Dermis blood vessel endothelial cell (primary cell): ENCODE measurements at regions not wholly inside any gene's neighbourhood (a gene's known extent, or its start where the extent isn't known, plus 50 kb on each side); places are given as distances from the start of the nearest gene placed in this dataset.

ENCODE experiments used
- DNase-seq: peaks from one replicate; pipeline ENCODE4 v3.0.0; 2010

DNA sequence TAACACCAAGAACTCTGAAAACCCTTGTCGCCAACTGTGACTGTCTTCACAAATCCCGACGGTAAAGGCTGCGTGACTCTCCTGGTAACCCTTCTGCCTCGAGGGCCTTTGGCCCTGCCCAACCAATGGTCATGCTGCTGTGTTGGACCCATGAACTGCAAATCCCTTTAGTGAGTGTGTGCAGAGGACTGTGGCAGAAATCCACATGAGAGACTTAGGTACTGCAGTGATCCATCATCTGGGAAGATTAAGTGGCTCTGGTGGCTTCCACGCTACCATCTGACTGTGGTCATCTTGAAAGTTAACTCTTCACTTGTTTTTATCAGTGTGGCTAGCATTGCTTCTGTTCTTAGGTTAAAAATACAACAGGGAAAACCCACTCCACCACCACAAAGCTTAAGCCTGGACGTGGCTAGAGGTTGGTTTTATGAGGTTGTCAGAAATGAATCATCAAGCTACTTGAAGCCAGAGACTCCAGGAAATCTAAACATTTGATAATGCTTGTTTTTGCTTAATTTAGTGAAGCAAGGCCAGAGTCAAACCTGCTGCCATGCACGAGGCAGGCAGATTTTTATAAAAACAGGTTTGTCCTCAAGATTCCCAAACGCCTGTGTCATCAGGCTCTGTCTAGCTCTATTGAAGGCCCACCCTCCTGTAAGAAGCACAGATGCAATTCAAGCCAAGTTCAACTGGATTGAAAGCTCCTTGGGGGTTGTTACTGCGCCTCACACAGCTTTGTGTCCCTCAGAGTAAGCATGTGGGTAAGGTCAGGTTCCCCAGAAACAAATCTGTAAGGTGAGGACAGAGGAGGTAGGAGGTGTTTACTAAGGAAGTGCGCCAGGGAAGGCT, 52.7 kb upstream of the ERCC6L2 start:
- peak; percentile 64 for DNase-seq

DNA sequence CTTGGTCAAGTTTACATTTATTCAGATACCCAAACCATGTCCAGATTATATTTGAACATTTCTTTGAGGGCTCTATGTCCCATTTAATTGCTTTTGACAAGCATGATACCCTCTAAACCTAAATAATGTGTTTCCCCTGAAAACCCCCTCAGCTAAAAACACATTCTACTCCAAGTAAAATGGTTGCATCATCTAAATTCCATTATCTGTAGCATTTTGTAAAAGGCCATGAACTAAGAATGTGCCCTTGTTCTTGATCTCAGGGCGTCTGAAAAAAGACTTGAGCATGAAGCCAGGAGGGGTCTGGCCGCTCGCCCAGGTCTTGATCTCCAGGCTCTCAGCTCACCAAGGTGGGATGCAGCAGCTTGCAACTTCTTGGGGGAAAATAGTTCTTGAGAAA, 53.5 kb upstream of the ERCC6L2 start:
- DNase-seq: no peak

DNA sequence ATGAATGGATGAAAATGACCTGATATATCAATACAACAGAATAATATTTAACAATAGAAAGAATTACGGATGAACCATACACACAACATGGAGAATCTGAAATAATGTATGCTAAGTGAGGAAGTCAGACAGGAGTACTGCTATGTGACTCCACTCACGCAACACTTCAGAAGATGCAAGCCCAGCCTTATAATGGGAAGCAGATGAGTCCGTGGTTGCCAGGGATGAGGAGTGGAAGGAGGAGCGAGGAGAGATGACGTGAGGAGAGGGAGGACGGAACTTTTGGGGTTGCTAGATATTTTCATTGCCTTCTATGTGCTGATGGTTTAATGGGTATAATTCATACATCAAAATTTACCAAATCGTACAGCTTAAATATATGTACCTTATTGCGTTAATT, 55.4 kb upstream of the ERCC6L2 start:
- no peak for DNase-seq

DNA sequence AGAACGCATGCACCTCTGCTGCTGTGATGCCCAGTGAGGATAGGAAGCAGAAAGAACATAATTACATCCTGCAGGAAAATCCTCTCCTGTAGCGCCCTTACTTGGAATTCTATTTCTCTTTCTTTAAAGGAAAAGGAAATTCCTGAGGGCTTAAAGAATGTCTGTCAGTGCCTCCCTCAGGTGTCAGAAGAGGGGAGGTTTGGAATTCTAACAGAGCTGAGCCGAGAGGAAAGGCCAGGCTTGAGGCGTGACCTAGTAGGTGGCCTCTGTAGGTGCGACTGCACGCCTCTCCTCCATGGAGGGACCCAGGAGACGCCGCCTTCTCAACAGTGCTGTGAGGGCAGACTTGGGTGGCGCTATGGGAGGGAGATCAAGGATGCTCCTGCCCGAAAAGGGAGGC, 55.9 kb upstream of the ERCC6L2 start:
- peak; percentile 37 for DNase-seq

DNA sequence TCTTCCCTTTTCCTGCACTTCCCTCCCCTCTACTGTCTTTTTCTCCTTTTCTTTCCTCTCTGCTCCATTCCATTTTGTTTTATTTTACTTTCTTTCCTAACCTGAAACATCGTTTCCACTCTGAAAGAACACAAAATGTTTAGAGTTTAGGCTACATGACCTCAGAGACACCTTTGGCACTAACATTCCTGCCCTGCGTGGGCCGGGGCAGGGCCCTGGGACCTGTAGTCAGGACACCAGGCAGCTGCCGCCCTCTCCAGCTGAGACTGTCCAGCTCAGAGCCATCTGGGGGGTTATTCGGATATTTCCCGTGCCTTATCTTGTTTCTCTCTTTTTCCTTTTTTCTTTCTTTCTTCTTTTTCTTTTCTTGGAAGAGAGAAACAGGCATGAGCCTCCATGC, 58.3 kb upstream of the ERCC6L2 start:
- no peak for DNase-seq

DNA sequence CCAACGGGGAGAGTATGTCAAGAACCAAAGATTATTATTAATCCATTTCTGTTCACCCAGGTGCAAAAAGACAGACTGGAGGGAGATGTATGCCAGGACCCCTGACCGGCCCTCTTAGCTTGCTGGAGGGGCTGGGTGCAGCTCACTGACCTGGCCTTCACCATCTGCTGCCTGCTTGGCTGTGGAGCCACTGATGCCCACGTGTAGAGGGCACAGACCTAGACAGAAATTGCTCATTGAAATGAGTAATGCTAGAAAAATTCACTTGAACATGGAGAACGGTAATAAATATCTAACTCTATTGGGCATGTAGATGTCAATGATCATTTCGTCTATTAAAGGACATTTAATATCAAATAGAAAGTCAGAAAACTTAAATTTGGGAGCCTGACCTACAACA, 58.8 kb upstream of the ERCC6L2 start:
- DNase-seq: no peak

DNA sequence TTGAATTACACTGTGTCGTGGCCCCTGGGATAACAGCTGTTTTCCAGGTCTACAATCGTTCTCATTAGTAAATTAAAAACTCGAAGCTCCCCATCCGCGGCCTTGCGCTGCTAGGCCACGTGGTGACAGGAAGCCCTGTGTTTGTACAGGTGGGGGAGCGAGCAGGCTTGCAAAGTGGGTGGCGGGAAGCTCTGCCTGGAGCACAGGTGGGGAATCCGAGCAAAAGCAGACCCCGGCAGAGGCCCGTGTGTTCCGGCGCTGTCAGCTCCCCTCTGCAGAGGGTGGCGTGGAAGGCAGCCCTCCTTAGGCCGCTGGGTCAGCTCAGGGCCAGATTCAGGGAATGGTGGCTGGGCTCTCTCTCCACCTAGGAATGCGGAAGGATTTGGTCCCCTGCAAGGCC, 59.5 kb upstream of the ERCC6L2 start:
- no peak for DNase-seq

DNA sequence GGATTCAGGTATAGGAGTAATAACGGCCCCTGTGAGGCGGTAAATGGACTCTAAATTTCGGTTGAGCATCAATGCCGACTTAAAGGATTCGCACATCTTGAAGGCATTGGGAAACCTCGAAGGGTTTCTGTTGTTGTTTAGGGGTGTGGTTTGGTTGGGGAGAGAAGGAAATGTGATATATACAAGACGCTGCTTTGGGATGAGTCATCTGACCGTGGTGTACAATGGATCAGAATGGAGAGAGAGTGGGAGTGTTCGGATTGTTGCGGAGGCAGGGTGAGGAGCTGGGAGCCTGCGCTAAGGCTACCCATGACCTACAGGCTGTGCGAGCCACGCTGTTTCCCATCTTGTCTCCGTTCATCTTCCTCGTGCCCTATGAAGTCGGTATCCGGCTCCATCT, 60.4 kb upstream of the ERCC6L2 start:
- no peak for DNase-seq

DNA sequence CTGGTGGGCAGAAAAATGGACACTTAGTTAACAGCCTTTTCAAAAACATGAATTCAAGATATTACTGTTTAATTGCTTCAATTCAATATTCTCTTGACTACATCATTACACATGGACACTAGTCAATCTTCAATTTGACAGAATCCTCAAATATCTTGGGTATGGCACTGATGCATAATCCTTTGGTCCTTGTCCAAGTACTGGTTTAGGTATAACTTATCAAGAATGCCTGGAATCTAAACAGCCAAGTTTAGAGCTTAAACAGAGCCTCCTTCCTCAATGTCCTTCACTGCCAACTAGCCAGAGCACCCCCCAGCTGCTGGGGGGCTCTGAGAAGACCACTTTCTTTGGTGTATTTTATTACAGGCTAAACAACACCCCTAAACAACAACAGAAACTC, 61.6 kb upstream of the ERCC6L2 start:
- DNase-seq: no peak

DNA sequence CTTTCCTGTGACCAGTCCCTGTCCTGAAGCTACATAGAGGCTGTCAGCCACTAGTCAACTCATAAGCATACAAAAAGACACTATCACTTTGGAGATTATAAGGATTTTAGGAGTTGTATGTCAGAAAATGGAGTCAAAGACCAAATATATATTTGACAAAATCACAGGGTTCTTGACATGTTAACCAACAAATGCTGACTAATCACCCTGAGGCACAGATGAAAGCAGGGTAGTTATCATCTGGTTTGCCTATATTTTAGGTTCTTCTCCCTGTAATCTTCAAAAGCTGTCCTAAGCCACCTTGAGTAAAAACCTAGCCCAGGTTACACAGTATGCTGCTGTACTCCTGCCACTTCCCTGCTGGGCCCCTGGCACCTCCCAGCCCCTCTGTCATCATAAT, 64.7 kb upstream of the ERCC6L2 start:
- no peak for DNase-seq

DNA sequence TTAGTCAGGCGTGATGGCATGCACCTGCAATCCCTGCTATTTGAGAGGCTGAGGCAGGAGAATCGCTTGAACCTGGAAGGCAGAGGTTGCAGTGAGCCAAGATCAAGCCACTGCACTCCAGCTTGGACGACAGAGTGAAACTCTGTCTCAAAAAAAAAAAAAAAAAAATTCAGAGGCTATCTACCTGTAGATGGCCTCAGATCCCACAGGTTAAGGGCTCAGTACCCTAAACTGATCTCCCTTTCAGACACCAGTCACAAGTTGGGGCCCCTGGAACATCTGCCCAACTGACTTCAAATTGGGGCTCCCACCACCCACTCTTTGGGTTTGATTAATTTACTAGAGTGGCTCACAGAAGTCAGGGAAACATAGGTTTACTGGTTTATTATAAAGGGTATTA, 65.4 kb upstream of the ERCC6L2 start:
- no peak for DNase-seq

DNA sequence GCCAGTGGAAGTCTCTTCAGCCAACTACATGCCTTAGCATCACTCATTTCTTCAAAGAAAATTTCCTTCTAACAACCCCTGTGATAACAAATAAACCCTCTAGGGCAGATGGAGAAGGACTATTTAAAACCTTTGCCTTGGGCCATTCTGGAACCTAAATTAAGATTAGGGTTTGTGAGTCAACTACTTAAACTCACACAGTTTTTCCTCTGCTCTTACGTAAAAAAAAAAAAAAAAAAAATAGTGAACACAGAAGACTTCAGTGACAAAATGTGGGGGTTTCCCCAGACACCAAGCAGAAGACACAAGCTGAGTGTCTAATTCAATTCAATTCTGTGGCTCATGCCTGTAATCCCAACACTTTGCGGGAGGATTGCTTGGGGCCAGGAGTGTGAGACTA, 65.8 kb upstream of the ERCC6L2 start:
- DNase-seq: no peak

DNA sequence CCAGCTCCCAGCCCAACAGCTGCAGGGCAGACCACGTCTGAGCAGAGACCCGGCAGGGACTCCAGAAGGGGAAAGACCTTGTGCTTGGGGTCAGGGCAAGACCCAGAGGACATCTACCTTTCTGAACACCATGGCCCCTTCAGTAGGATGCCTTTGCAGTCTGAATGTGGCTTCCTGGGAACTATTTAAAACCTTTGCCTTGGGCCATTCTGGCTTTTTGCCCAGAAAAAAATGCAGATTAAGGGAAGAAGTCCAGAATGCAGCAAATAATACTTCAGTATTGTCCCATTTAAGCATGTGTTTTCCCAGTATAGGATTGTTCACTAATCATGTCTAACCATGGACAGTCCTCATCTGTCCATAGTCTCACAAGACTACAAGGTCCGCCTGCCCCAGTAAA, 67.5 kb upstream of the ERCC6L2 start:
- peak; percentile 33 for DNase-seq

DNA sequence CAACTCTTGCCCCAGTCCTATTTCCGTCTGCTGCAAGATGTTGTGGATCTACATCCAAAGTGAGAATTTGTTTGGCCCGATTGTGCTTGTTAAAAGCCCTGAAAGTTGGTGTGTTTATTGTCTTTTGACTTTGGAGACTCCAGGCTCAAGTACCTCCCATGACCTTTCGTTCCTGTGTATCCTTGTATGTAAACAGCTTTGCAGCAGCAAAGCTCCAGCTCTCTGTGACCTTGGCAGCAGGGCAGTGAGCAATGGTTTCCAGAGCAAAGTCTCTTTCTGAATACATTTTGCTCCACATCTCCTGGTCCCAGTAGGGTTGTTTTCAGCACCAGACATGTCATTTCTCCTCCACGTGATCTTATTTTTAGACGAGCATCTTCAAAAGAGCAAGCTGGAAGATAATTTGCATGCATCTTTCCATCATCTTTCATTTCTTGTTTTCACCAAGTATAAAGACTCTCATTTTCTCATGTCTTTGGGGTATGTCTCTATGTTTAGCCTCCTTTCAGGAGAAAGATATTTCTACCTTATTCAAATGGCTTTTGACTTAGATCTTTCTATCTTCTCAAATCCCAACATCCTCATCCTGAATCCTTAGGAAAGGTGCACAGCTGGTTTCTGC, 68.1 kb upstream of the ERCC6L2 start:
- DNase-seq: peak; percentile 75

DNA sequence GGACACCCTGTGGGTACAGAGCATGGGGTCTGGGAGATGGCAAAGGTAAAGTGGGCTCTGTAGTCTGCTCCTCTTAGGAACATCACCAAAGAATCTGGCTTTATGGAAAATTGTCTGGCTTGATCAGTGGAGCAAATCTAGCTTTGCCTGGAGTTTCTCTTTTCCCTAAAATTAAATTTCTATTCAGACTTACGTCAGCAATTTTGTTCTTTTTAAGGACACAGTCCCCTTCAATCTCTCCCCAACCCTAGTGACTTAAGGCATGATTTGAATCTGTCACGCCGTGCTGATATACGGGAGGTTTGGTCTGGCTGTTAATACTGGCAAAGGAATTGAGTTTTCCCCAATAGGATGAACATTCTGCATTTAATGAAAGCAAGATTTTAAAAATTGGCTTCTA, 72.3 kb upstream of the ERCC6L2 start:
- DNase-seq: no peak

DNA sequence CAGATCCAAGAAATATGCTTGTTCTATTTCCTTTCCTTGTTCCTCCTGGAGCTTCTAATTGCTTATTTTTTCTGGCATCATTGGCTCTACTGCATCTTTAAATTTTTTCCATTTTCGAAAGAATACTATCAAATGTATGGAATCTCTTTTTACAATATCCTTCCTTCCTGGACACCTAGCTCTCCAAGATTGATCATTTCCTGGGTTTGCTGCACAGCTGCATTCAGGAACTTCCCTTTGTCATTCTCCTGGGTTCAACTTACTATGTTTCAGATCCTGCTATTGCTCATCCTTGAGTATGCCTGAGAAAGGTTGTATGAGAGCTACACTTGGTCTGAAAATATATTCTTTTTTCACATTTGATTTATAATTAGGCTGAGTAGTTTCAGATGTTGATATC, 73.7 kb upstream of the ERCC6L2 start:
- DNase-seq: peak; percentile 76

DNA sequence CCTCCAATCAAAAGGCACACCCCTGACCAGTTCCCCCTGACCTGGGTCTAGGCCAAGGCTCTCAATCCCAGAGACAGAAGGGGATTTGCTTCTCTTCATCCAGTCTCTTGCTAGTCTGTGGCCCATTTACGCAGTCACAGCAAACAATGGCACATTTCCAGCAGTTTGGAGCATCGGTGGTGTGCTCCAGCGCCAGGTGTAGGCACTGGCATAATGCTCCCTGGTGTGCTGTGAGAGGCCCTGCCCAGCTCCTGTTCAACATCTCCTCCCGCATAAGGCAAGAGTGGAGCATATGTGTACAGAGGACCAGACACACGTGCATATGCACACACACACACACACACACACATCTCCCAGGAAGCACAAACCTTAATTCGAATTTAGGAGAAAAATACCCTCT, 79.5 kb upstream of the ERCC6L2 start:
- DNase-seq: no peak

DNA sequence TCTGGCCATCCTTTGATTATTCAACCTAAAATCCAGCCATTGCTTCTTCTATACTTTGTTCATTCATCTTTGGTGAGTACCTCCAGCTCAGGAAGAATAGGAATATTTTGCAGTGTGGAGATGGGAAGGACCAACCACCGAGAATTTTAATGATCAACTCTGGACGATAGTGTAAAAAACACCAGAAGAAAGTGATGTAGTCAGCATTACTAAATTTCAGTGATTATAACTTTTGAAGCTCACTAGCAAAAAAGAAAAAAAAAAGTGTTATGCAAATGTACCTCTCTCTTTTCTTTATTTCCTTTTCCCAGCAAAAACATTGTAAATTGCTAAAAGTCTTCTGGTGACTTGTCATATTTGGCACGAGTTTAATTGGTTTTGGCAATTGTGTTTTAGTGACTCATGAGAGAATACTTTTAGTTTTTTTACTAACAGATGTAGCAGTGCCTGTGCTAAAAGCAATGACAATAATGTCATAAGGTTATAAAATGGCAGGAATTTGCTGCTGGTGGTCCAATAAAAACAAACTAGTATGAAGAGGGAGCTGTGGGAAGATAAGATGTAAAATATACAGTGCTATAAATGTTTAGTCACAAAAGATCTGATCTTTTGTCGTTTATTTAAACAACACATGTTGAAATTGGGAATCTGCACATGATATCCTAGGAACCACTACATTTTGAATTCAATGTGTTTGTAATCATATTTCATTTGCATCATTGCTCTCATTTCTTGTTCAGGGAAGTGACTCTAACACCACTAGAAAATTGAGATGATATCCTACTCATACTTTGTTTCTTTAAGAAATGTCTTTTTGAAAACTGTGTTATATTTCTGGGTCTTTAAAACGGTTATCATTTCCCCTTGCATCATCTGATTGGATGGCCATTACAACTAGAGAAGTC, 81.3 kb upstream of the ERCC6L2 start:
- peak; percentile 93 for DNase-seq

DNA sequence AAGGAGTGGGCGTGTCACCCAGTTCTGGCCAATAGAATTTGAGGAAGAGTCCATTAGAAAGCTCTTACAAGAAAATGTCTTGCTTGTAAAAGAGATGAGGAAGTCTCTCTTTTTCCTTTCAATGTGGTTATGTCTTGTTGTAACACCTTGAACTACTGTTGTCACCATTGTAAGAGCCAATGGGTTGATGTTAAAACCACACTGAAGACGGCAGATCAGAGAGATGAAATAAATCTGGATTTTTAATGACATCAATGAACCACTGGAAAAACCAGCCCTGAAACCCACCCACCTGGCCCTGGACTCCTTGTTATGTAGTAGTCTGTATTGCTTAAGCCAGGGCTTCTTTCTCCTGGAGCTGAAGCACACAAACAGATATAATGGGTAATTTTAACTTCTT, 83.8 kb upstream of the ERCC6L2 start:
- DNase-seq: no peak

DNA sequence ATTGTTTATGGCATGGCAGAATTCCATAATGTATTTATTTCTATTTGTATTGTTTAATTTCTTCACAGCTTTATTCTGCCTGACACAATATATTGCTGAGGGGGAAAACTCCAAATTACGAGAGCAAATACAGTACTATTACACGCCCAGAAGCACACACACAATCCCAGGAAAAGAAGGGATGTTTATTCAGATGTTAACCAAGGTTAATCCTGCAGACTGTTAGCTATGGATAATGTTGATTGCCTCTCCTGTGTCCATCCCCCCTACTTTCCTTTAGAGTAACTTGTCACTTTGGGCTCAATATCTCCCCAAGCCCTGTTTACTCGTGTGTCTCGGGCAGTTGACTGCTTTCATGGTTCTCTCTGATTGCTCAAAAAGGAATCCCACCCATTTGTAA, 84.2 kb upstream of the ERCC6L2 start:
- DNase-seq: peak; percentile 42

DNA sequence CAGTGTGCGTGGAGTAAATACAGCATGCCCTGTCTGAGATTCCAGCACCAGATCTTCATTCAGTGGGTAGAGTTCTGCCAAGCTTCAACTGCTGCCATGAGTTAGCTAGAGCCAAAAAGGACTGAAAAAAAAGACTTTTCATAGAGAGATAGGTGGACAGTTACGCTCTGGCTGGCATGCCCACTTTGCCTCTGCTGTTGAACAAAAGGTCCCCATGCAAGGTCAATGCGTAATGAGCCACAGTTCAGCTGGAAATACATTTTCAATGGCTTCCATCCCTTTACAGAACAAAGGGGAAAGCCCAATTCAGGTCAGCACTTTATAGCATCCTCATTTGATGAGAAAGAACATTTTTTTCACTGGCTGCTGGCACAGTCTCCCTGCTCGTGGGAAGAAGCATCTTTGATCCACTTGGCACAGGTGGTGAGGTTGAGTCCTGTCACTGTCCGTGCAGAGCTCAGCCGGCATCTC, 86.9 kb upstream of the ERCC6L2 start:
- DNase-seq: no peak

DNA sequence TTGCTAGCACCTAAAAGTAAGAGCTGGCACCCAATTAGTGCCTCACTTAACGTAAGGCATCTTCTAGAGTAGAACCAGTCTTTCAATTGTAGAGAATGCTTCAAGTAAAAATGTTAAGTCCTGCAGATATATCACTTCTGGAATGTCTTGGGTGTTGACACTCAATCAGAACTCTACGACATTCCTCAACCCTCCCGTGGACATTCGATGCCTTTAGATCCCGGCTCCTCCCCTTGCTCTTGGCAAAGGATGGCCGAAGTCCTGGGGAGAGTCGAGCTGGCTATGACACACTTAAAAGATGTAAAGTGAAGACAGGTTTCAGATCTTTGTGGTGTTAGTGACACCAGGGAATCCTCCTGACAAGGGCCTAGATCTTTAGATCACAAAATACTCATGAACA, 87.5 kb upstream of the ERCC6L2 start:
- DNase-seq: no peak

DNA sequence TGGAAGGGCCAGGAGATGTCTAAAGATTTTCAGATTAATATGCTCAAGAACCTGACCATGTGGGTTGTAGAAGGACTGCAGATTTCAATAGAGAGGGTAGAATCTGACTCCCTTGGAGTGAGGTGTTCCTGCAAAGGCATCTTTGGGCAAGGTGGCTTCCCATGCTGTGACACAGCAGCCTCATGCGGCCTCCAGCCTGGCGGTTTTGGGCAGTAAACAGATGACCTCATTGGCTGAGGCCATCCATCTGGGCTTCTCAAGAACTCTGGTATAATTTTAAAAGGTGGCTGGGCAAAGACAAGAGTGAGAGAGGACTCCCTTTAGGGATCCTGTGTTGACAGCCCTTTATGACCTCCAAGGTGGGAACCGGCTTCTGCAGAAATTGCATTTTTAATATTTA, 90.3 kb upstream of the ERCC6L2 start:
- no peak for DNase-seq
